C4-2B (cell line): ENCODE measurements at regions not wholly inside any gene's neighbourhood (a gene's known extent, or its start where the extent isn't known, plus 50 kb on each side); places are given as distances from the start of the nearest gene placed in this dataset.

Source experiments
- CTCF ChIP-seq: fragments of 450-650 bp; conservative IDR thresholded peaks from 2 replicates; pipeline ENCODE4 v1.5.1; 2017; ENCODE audit warnings: mild to moderate bottlenecking
- ZFX ChIP-seq: fragments of 450-650 bp; IDR thresholded peaks from 2 replicates; pipeline ENCODE4 v1.6.1; 2017

GRCh38 chr2:184357033-184357432, 241.3 kb upstream of the ZNF804A start:
- TF ChIP-seq CTCF (no peak), ZFX (no peak)
